IMR-90 (cell line): ENCODE measurements at regions not wholly inside any gene's neighbourhood (a gene's known extent, or its start where the extent isn't known, plus 50 kb on each side); places are given as distances from the start of the nearest gene placed in this dataset.

Experiments
- ATAC-seq: fragments of 200-7000 bp; cut with Tn5 transposase; 2 replicates; pipeline ENCODE4 v1.9.1; 2020; ENCODE audit warnings: low read depth, mild to moderate bottlenecking, moderate library complexity
- BruUV-seq: library from RNA; stranded (reverse); fragments of 400-500 nt; replicated peaks from 2 replicates; lab custom pipeline; 2021; lab: Mats Ljungman, UMichigan
- CTCF ChIA-PET: fragments of 300-600 bp; formaldehyde crosslinking; extraction: SDS; loops from one replicate; lab custom pipeline; 2021; ENCODE audit warnings: antibody characterized with exemption; lab: Yijun Ruan, JAX
- POLR2A ChIA-PET: fragments of 300-600 bp; sonication (Branson Sonifier 250); formaldehyde crosslinking; loops from one replicate; lab custom pipeline; 2022; ENCODE audit warnings: antibody characterized with exemption; ENCODE audit not compliant: unreplicated experiment; lab: Charles Lee
- DNase-seq: peaks from one replicate; pipeline ENCODE4 v3.0.0; 2013
- H2AFZ ChIP-seq: replicated peaks from 2 replicates; pipeline ENCODE3; 2013; ENCODE audit warnings: low read length, mild to moderate bottlenecking; ENCODE audit not compliant: poor library complexity
- H2AK5ac ChIP-seq: 2 replicates; pipeline ENCODE4 v1.6.1; 2013; ENCODE audit warnings: low read depth, low read length, inconsistent platforms
- H2AK9ac ChIP-seq: replicated peaks from 2 replicates; pipeline ENCODE3; 2013; ENCODE audit warnings: mild to moderate bottlenecking, low read depth, low read length, moderate library complexity; ENCODE audit not compliant: poor library complexity
- H2BK120ac ChIP-seq: 2 replicates; pipeline ENCODE4 v1.6.1; 2013; ENCODE audit warnings: low read depth, low read length, inconsistent platforms
- H2BK15ac ChIP-seq: 3 replicates; pipeline ENCODE4 v1.6.1; 2013; ENCODE audit warnings: low read depth, low read length, inconsistent platforms
- H2BK20ac ChIP-seq: 2 replicates; pipeline ENCODE4 v1.6.1; 2013; ENCODE audit warnings: low read depth, mild to moderate bottlenecking, inconsistent platforms, low read length, moderate library complexity
- H2BK5ac ChIP-seq: 2 replicates; pipeline ENCODE4 v1.6.1; 2013; ENCODE audit warnings: mild to moderate bottlenecking, low read depth, low read length, inconsistent platforms; ENCODE audit not compliant: poor library complexity, severe bottlenecking
- H3K14ac ChIP-seq: replicated peaks from 2 replicates; pipeline ENCODE4 v1.6.1; 2013; ENCODE audit warnings: low read depth, low read length, inconsistent platforms
- H3K18ac ChIP-seq: 2 replicates; pipeline ENCODE4 v1.6.1; 2013; ENCODE audit warnings: low read depth, low read length, control low read depth
- H3K23ac ChIP-seq: 2 replicates; pipeline ENCODE4 v1.6.1; 2013; ENCODE audit warnings: low read depth, low read length, inconsistent platforms
- H3K27ac ChIP-seq: 2 replicates; pipeline ENCODE4 v1.5.1; 2013; ENCODE audit warnings: mild to moderate bottlenecking, control low read depth, low read length; ENCODE audit not compliant: insufficient read depth
- H3K27me3 ChIP-seq: 2 replicates; pipeline ENCODE4 v1.6.1; 2013; ENCODE audit warnings: low read length; ENCODE audit not compliant: control insufficient read depth, insufficient read depth
- H3K36me3 ChIP-seq: 2 replicates; pipeline ENCODE4 v1.6.1; 2013; ENCODE audit warnings: low read length, mixed read lengths; ENCODE audit not compliant: control insufficient read depth, insufficient read depth
- H3K4ac ChIP-seq: 2 replicates; pipeline ENCODE4 v1.6.1; 2013; ENCODE audit warnings: low read depth, low read length, inconsistent platforms
- H3K4me1 ChIP-seq: 2 replicates; pipeline ENCODE4 v1.6.1; 2013; ENCODE audit warnings: low read length, mixed read lengths; ENCODE audit not compliant: control insufficient read depth, insufficient read depth
- H3K4me2 ChIP-seq: 2 replicates; pipeline ENCODE4 v1.6.1; 2013; ENCODE audit warnings: low read depth, mild to moderate bottlenecking, control low read depth, low read length, moderate library complexity
- H3K4me3 ChIP-seq: 2 replicates; pipeline ENCODE4 v1.5.1; 2013; ENCODE audit warnings: low read depth, mild to moderate bottlenecking, control low read depth, low read length, moderate library complexity; ENCODE audit not compliant: insufficient read depth
- H3K56ac ChIP-seq: 2 replicates; pipeline ENCODE4 v1.6.1; 2013; ENCODE audit warnings: low read length, inconsistent platforms; ENCODE audit not compliant: insufficient read depth; ENCODE audit errors: extremely low read depth
- H3K79me1 ChIP-seq, 2 experiments: 2 replicates each; pipeline ENCODE4 v1.6.1; 2013; ENCODE audit warnings: low read length in 2 of 2, inconsistent platforms in 1 of 2, low read depth in 1 of 2
- H3K9ac ChIP-seq: 2 replicates; pipeline ENCODE4 v1.6.1; 2013; ENCODE audit warnings: low read depth, low read length, control low read depth
- H3K9me1 ChIP-seq: 2 replicates; pipeline ENCODE4 v1.6.1; 2013; ENCODE audit warnings: low read length, inconsistent platforms; ENCODE audit not compliant: insufficient read depth
- H3K9me3 ChIP-seq: 2 replicates; pipeline ENCODE4 v1.6.1; 2013; ENCODE audit warnings: low read length; ENCODE audit not compliant: control insufficient read depth, insufficient read depth
- H4K20me1 ChIP-seq: 2 replicates; pipeline ENCODE4 v1.6.1; 2013; ENCODE audit warnings: low read length, inconsistent platforms; ENCODE audit not compliant: insufficient read depth
- H4K5ac ChIP-seq: 2 replicates; pipeline ENCODE4 v1.6.1; 2013; ENCODE audit warnings: mild to moderate bottlenecking, low read depth, low read length, control low read depth
- H4K8ac ChIP-seq, 2 experiments: 2 replicates each; pipeline ENCODE4 v1.6.1; 2013; ENCODE audit warnings: low read depth in 2 of 2, low read length in 2 of 2, control low read depth in 1 of 2, inconsistent platforms in 1 of 2
- H4K91ac ChIP-seq: 2 replicates; pipeline ENCODE4 v1.6.1; 2013; ENCODE audit warnings: low read depth, low read length, inconsistent platforms; ENCODE audit not compliant: insufficient read depth
- CEBPB ChIP-seq: IDR thresholded peaks from 2 replicates; pipeline ENCODE4 v1.6.1; 2012; ENCODE audit warnings: low read depth, low read length, improper control_type of control experiment
- WGBS, 2 experiments: methylation state at CpG; one replicate each; pipeline versions ENCODE4 v1.1.5 to v1.1.7; 2013; ENCODE audit warnings: missing lambda C conversion rate in 2 of 2; ENCODE audit not compliant: insufficient read length in 1 of 2; ENCODE audit errors: extremely low coverage in 2 of 2; 5-methylcytosine and 5-hydroxymethylcytosine counted together
- dilution Hi-C: fragments of 300-500 bp; cut with HindIII; formaldehyde crosslinking; loops from one replicate; pipeline ENCODE4 v1.14.3; 2018; ENCODE audit warnings: low sequenced_read_pairs; ENCODE audit not compliant: unreplicated experiment
- in situ Hi-C: fragments of 300-500 bp; cut with MboI; formaldehyde crosslinking; loops from 3 replicates; pipeline ENCODE4 v1.14.3; 2019; ENCODE audit warnings: low sequenced_read_pairs, inconsistent platforms, mixed read lengths
- intact Hi-C: fragments of 100-400 bp; cut with micrococcal nuclease; formaldehyde crosslinking; loops from 2 replicates; pipeline ENCODE4 v1.10.0; 2022

GRCh38 chr18:46256078-46256477 lies 151.9 kb downstream of the HAUS1 start:
- no peak overlapping the region for H3K14ac ChIP-seq
- WGBS, 2 experiments, result no CpG with 5 or more reads among the region's 1 CpG
- no peak overlapping the region for H3K9ac ChIP-seq
- in situ Hi-C loops (no loop called here), dilution Hi-C loops (no loop called here), intact Hi-C loops (no loop called here)
- DNase-seq (no peak), ATAC-seq (no peak)
- no peak overlapping the region for H2BK20ac ChIP-seq
- H3K56ac ChIP-seq, result no peak overlapping the region
- no peak overlapping the region for H3K4me3 ChIP-seq
- H4K8ac ChIP-seq, result no peak overlapping the region
- no peak overlapping the region for H4K91ac ChIP-seq
- H3K4me1 ChIP-seq, result peaks cover 13% of the 10 kb centered on the region
- H2BK5ac ChIP-seq, result no peak overlapping the region
- H2AK5ac ChIP-seq, result no peak overlapping the region
- H3K27ac ChIP-seq, result no peak overlapping the region
- H3K9me3 ChIP-seq, result no peaks in the 10 kb centered on the region
- H2AFZ ChIP-seq, result no peak overlapping the region
- TF ChIP-seq CEBPB, result no peak
- no peak overlapping the region for H2AK9ac ChIP-seq
- peaks cover 4% of the 10 kb centered on the region for H3K9me1 ChIP-seq
- H2BK120ac ChIP-seq, result no peak overlapping the region
- ChIA-PET CTCF (interaction anchor here (0.7 to 1.2 kb wide), 2 partner anchors 106 to 402 kb away, joined by 3 read pairs; no protein-coding TSS in a partner anchor), POLR2A (no interaction called here)
- no peak overlapping the region for H3K4me2 ChIP-seq
- no peaks in the 10 kb centered on the region for H3K27me3 ChIP-seq
- no peak overlapping the region for H3K23ac ChIP-seq
- H2BK15ac ChIP-seq, result no peak overlapping the region
- peaks cover 14 to 30% of the 10 kb centered on the region in 2 experiments for H3K79me1 ChIP-seq
- H3K18ac ChIP-seq, result no peak overlapping the region
- BruUV-seq, result no TSS peak
- H3K4ac ChIP-seq, result no peak overlapping the region
- no peaks in the 10 kb centered on the region for H4K20me1 ChIP-seq
- H4K5ac ChIP-seq, result no peak overlapping the region
- H3K36me3 ChIP-seq, result peaks cover 1% of the 10 kb centered on the region; the same call in 1 of the 2 replicates
